SKM-1 (cell line): ENCODE measurements at regions not wholly inside any gene's neighbourhood (a gene's known extent, or its start where the extent isn't known, plus 50 kb on each side); places are given as distances from the start of the nearest gene placed in this dataset.

Source experiments
- DNase-seq: peaks from one replicate; lab custom pipeline; 2025; ENCODE audit not compliant: unreplicated experiment; lab: John Stamatoyannopoulos, UW

GRCh38 chr12:73330584-73331351 is 1058.6 kb downstream of the TRHDE start:
- DNase-seq = no peak

GRCh38 chr12:73341559-73342247 is 1069.5 kb downstream of the TRHDE start:
- no peak for DNase-seq

- no peak for DNase-seq
These were observed 1070.6 kb downstream of the TRHDE start for GRCh38 chr12:73342733-73343132.

- no peak for DNase-seq
These were observed 1080.7 kb downstream of the TRHDE start for GRCh38 chr12:73352826-73353225.

- no peak for DNase-seq
These were observed 1089.1 kb downstream of the TRHDE start for GRCh38 chr12:73361156-73361863.

- DNase-seq = no peak
These were observed 1089.7 kb downstream of the TRHDE start for GRCh38 chr12:73361864-73362230.

- no peak for DNase-seq
These were observed 1090.5 kb downstream of the TRHDE start for GRCh38 chr12:73362666-73363065.

- DNase-seq = no peak
These were observed 1100.7 kb downstream of the TRHDE start for GRCh38 chr12:73372856-73373255.

- DNase-seq = no peak
These were observed 1102.2 kb downstream of the TRHDE start for GRCh38 chr12:73374360-73374759.

GRCh38 chr12:73383584-73384222 is 1111.5 kb downstream of the TRHDE start:
- DNase-seq = no peak

GRCh38 chr12:73384592-73384991 is 1112.4 kb downstream of the TRHDE start:
- no peak for DNase-seq

GRCh38 chr12:73390261-73390660 is 1118.1 kb downstream of the TRHDE start:
- no peak for DNase-seq

- no peak for DNase-seq
These were observed 1124.6 kb upstream of the ATXN7L3B start for GRCh38 chr12:73413051-73413450.

- no peak for DNase-seq
These were observed 1123.7 kb upstream of the ATXN7L3B start for GRCh38 chr12:73413974-73414373.

- no peak for DNase-seq
These were observed 1122.7 kb upstream of the ATXN7L3B start for GRCh38 chr12:73414926-73415325.

- DNase-seq = no peak
These were observed 1119.1 kb upstream of the ATXN7L3B start for GRCh38 chr12:73418541-73418940.

- DNase-seq = no peak
These were observed 1115.8 kb upstream of the ATXN7L3B start for GRCh38 chr12:73421832-73422231.

GRCh38 chr12:73424484-73424883 is 1113.2 kb upstream of the ATXN7L3B start:
- no peak for DNase-seq

- no peak for DNase-seq
These were observed 1091.8 kb upstream of the ATXN7L3B start for GRCh38 chr12:73445658-73446324.

GRCh38 chr12:73452672-73453469 is 1084.8 kb upstream of the ATXN7L3B start:
- DNase-seq = no peak
